ENCODE measurements at regions not wholly inside any gene's neighbourhood (a gene's known extent, or its start where the extent isn't known, plus 50 kb on each side); places are given as distances from the start of the nearest gene placed in this dataset.

GRCh38 chr22:49667236-49667635 lies 160.4 kb downstream of the BRD1 start:
- TF ChIP-seq CTCF (conservative IDR thresholded peaks at IDR 0.05; ENCODE audit: low read depth, low read length) (no peak), FOS (IDR thresholded peaks at IDR 0.05; ENCODE audit: low read depth, low read length) (no peak), RCOR1 (IDR thresholded peaks at IDR 0.05; ENCODE audit: insufficient replicate concordance, low read length) (no peak), MXI1 (IDR thresholded peaks at IDR 0.05; ENCODE audit: borderline replicate concordance, low read depth, low read length) (no peak), RFX5 (IDR thresholded peaks at IDR 0.05; ENCODE audit: low read depth, low read length) (no peak), USF2 (IDR thresholded peaks at IDR 0.05; ENCODE audit: low read depth, low read length) (no peak), POLR2A (IDR thresholded peaks at IDR 0.05; ENCODE audit: low read depth, low read length) (no peak), BHLHE40 (IDR thresholded peaks at IDR 0.05; ENCODE audit: low read depth, low read length) (no peak), SMC3 (IDR thresholded peaks at IDR 0.05; ENCODE audit: low read depth, low read length) (no peak)

Measured in IMR-90 (cell line).